Keratinocyte (primary cell): ENCODE measurements at regions not wholly inside any gene's neighbourhood (a gene's known extent, or its start where the extent isn't known, plus 50 kb on each side); places are given as distances from the start of the nearest gene placed in this dataset.

Source experiments
- EZH2 ChIP-seq: IDR thresholded peaks from one replicate; pipeline ENCODE4 v1.6.1; 2012; ENCODE audit warnings: inconsistent platforms, mild to moderate bottlenecking, low read length, moderate library complexity
- TF ChIP-seq, protein P1 (sequence below), 3 experiments: IDR thresholded peaks in 1 of 3; conservative IDR thresholded peaks in 1 of 3; optimal IDR thresholded peaks in 1 of 3; 2 replicates in 2 of 3; 3 replicates in 1 of 3; pipeline versions ENCODE3 to v1.5.1; 2011; ENCODE audit warnings: low read length in 3 of 3, mild to moderate bottlenecking in 3 of 3, moderate library complexity in 2 of 3, control low read depth in 1 of 3, inconsistent platforms in 1 of 3; ENCODE audit not compliant: insufficient read depth in 2 of 3; ENCODE audit errors: extremely low read depth in 1 of 3

DNA sequence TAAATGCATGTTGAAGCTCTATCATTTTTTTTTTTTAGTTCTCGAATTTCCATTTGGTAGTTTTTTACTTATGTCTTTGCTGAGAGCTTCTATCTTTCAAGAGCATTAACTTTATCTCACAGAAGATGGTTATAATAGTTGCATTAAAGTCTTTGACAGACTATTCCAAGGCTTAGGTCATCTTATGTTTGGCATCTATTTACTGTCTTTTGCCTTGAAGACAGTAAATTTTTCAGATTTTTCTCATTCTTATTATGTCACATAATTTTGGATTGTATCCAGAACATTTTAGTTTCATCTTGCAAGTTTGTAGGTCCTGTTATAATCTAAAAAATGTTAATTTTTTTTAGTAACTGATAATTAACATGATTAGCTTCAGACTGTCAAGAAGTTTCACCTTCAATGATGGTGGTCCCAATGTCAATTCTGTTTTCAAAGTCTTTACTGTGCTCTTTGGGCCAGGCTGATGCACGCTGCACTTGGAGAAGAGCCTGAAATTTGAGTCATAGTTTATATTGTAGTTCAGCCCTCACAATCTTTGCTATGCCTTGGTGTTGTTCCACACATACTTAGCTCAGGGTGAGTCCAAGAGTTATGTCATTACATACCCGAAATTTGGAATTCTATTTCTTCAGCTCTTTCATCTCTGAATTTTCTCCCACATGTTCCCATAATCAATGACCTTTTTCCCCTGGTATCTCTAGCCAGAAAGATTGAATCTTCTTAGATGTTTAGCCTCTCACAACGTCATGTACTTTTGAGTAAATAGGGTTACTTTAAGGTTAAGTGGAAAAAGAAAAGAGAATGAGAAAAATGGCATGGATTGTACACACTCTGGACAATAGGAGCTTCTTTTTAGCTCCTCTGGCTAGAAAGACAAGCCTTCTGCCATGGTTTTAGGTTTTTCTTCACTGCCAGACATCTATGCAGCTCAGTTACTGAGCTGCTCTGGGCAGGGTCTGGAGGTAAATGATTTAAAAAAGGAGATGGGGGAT, 110.3 kb upstream of the BTBD3 start:
- TF ChIP-seq, protein P1, sequence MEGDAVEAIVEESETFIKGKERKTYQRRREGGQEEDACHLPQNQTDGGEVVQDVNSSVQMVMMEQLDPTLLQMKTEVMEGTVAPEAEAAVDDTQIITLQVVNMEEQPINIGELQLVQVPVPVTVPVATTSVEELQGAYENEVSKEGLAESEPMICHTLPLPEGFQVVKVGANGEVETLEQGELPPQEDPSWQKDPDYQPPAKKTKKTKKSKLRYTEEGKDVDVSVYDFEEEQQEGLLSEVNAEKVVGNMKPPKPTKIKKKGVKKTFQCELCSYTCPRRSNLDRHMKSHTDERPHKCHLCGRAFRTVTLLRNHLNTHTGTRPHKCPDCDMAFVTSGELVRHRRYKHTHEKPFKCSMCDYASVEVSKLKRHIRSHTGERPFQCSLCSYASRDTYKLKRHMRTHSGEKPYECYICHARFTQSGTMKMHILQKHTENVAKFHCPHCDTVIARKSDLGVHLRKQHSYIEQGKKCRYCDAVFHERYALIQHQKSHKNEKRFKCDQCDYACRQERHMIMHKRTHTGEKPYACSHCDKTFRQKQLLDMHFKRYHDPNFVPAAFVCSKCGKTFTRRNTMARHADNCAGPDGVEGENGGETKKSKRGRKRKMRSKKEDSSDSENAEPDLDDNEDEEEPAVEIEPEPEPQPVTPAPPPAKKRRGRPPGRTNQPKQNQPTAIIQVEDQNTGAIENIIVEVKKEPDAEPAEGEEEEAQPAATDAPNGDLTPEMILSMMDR (optimal IDR thresholded peaks at IDR 0.05 in 1 of 3, IDR thresholded peaks at IDR 0.05 in 1 of 3, conservative IDR thresholded peaks at IDR 0.05 in 1 of 3; ENCODE audit: extremely low read depth in 1 of 3, insufficient read depth in 2 of 3, low read length in 3 of 3), result no peak
- no peak for TF ChIP-seq EZH2
